ENCODE measurements at regions not wholly inside any gene's neighbourhood (a gene's known extent, or its start where the extent isn't known, plus 50 kb on each side); places are given as distances from the start of the nearest gene placed in this dataset.

GRCh38 chr5:88997937-88998336 is 115.0 kb upstream of the MEF2C start:
- H3K9me1 ChIP-seq (ENCODE audit: insufficient read depth, low read length), result no peaks in the 10 kb centered on the region
- TF ChIP-seq BHLHE40 (IDR thresholded peaks at IDR 0.05; ENCODE audit: low read depth, low read length), result no peak
- no peak for TF ChIP-seq SMC3 (IDR thresholded peaks at IDR 0.05; ENCODE audit: low read depth, low read length)
- TF ChIP-seq FOS (IDR thresholded peaks at IDR 0.05; ENCODE audit: low read depth, low read length), result no peak
- TF ChIP-seq CEBPB (IDR thresholded peaks at IDR 0.05; ENCODE audit: low read depth, low read length), result no peak
- no peak for TF ChIP-seq USF2 (IDR thresholded peaks at IDR 0.05; ENCODE audit: low read depth, low read length)
- no peak for TF ChIP-seq RCOR1 (IDR thresholded peaks at IDR 0.05; ENCODE audit: insufficient replicate concordance, low read length)
- TF ChIP-seq RAD21 (IDR thresholded peaks at IDR 0.05; ENCODE audit: low read length), result no peak
- TF ChIP-seq CHD1 (IDR thresholded peaks at IDR 0.05; ENCODE audit: low read depth, low read length), result no peak
- no peak for TF ChIP-seq MAZ (IDR thresholded peaks at IDR 0.05; ENCODE audit: borderline replicate concordance, low read depth, low read length)
- BruUV-seq (replicated peaks), result no TSS peak
- H2BK20ac ChIP-seq (ENCODE audit: low read depth, low read length), result no peak overlapping the region
- no peaks in the 10 kb centered on the region for H4K20me1 ChIP-seq (ENCODE audit: insufficient read depth, low read length)
- H3K4me2 ChIP-seq (ENCODE audit: low read depth, low read length), result no peak overlapping the region
- no peak overlapping the region for H2BK15ac ChIP-seq (ENCODE audit: low read depth, low read length)
- H3K56ac ChIP-seq (ENCODE audit: extremely low read depth, insufficient read depth, low read length), result no peak overlapping the region
- ChIA-PET CTCF (no interaction called here), POLR2A (ENCODE audit: unreplicated experiment) (no interaction called here)
- H3K4me1 ChIP-seq (ENCODE audit: control insufficient read depth, insufficient read depth, low read length), result no peaks in the 10 kb centered on the region
- no peak overlapping the region for H4K8ac ChIP-seq (ENCODE audit: low read depth in 2 of 2, low read length in 2 of 2)
- no peak overlapping the region for H3K27ac ChIP-seq (ENCODE audit: insufficient read depth, low read length)
- no peaks in the 10 kb centered on the region for H3K27me3 ChIP-seq (ENCODE audit: control insufficient read depth, insufficient read depth, low read length)
- H3K79me1 ChIP-seq (ENCODE audit: low read depth in 1 of 2, low read length in 2 of 2), result no peaks in the 10 kb centered on the region
- no peak overlapping the region for H3K4me3 ChIP-seq (ENCODE audit: insufficient read depth, low read depth, low read length)
- WGBS, 2 experiments (ENCODE audit: extremely low coverage in 2 of 2, insufficient read length in 1 of 2), result no CpG with 5 or more reads among the region's 2 CpGs
- in situ Hi-C loops (cut with MboI; ENCODE audit: low sequenced_read_pairs) (no loop called here), intact Hi-C loops (cut with micrococcal nuclease) (no loop called here), dilution Hi-C loops (cut with HindIII; ENCODE audit: low sequenced_read_pairs, unreplicated experiment) (no loop called here)
- H3K4ac ChIP-seq (ENCODE audit: low read depth, low read length), result no peak overlapping the region
- DNase-seq (no peak), ATAC-seq (ENCODE audit: low read depth) (no peak)
- no peak overlapping the region for H3K18ac ChIP-seq (ENCODE audit: low read depth, low read length)
- H3K23ac ChIP-seq (ENCODE audit: low read depth, low read length), result no peak overlapping the region
- H2AK9ac ChIP-seq (replicated peaks; ENCODE audit: low read depth, low read length, poor library complexity), result no peak overlapping the region
- no peak overlapping the region for H2AK5ac ChIP-seq (ENCODE audit: low read depth, low read length)
- no peaks in the 10 kb centered on the region for H3K36me3 ChIP-seq (ENCODE audit: control insufficient read depth, insufficient read depth, low read length)
- no peaks in the 10 kb centered on the region for H3K9me3 ChIP-seq (ENCODE audit: control insufficient read depth, insufficient read depth, low read length)
- H3K9ac ChIP-seq (ENCODE audit: low read depth, low read length), result no peak overlapping the region
- H4K5ac ChIP-seq (ENCODE audit: low read depth, low read length), result no peak overlapping the region
- H4K91ac ChIP-seq (ENCODE audit: insufficient read depth, low read depth, low read length), result no peak overlapping the region
- H2BK5ac ChIP-seq (ENCODE audit: low read depth, low read length, poor library complexity, severe bottlenecking), result no peak overlapping the region
- no peak overlapping the region for H2AFZ ChIP-seq (replicated peaks; ENCODE audit: low read length, poor library complexity)
- no peak overlapping the region for H3K14ac ChIP-seq (replicated peaks; ENCODE audit: low read depth, low read length)
- no peak overlapping the region for H2BK120ac ChIP-seq (ENCODE audit: low read depth, low read length)
